Ammon's horn (tissue), 1 donor: ENCODE measurements at regions not wholly inside any gene's neighbourhood (a gene's known extent, or its start where the extent isn't known, plus 50 kb on each side); places are given as distances from the start of the nearest gene placed in this dataset.

Source experiments
- DNase-seq: peaks from one replicate; pipeline ENCODE4 v3.0.0-alpha.2; 2016; ENCODE audit warnings: low spot score

DNA sequence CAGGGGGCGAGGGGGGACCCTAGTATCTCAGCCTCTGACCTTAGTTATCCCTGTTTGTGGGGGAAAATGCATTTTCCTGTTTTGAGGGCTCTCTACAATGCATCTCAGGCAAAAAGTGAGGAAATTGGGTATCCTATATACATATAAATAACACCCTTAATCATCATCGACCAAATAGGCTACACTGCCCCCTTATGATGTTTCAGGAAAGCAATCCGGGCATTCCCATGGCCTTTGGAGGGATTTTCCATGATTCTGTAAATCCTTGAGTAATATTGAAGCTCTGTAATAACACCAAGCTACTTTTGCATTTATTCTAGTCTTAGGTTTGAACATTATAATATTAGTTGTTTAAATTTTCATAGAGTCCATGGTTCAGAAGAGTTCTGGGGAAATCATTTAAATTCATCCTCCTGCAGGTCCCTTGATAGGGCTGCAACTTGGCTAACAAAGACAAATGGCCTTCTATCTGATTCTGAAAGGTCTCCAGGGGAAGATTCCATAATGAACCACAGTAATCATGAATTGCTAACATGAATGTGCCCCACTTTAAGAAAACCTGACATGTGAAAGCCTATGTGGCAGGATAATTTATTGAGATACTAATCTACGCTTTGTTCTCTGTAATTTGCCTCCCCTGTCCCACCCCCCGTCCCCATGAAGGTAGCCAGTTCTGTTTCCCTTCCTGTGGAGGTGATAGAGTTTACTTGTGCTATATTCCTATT, 91.5 kb upstream of the SCOC start:
- DNase-seq, result no peak

DNA sequence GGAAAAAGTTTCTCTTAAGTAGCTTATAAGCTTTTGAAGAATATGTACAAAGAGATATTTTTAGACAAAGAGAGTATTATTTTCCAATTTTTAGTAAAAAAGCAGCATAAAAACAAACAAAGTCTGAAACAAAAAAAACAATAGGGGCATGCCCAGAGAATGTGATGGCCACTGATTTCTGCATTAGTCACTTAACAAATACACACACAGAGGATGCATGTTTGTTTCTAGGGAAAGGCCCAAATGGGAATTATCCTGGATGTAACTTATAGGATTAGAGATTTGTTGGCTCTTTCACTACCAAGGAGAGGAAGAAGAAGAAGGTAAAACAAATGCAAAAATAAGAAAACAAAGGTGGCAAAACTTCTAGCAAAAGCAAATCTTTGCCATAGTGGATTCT, 95.9 kb upstream of the SCOC start:
- no peak for DNase-seq

DNA sequence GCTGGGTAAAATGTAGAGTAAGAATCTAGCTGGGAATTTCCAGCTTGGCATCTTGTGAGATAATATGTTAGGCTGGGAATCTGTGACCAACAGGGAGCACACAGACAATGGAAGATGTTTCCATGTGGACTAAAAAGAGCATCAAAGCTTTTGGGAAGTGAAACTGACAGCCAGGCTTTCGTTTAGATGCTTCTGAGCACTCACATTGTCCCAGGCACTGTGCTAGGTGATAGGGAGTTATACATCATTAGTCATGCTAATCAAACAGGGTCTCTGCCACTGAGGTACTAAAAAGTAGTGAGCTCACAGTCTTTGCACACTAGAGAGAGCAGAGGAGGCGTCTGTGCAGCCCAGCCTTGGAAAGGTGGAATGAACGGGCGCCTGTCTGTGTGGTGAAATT, 101.9 kb upstream of the SCOC start:
- DNase-seq, result no peak

DNA sequence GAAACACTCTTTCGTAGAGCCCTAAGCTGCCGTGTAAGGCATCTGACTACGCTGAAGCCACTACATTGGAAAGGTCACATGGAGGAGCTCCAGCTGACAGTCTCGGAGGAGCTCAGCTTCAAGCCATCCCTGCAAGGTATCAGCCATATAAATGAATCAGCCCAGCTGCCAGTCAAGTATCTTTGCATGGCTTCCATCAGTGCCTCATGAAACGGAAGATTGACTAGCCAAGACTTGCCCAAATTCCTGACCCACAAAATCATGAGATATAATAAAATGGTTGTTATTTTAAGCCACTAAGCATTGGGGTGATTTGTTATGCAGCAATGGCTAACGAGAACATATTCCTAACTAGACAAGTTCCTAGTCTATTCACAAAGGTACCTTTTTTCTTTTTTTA, 104.1 kb upstream of the SCOC start:
- DNase-seq, result no peak

DNA sequence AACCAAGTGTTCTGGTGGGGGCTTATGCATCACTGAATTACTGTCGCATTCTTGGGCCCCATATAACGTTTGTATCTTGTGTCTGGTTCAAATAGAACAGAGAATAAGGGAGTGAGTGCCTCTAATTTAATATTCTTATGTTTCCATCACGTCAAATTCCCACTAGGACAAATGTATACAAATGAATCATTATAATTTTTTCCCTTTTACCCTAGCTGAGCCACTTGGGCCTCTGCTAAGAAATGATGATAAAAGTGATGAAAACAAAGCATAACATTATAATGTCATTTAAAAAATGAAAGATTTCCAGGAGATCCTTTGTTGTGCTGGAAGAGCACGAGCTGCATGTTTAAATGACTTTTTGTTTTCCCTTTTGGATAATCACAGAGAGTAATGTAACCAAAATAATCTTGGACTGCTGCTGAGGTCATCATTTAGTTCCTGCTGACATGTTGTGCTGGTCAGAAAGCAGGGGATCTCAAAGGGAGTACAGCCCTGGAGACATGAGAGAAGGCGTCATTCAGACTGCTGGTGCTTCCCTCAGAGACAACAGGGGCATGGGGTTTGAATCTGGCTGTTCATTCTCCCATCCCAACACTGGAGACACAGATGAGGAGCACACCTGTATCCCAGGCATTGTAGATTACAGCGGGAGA, 105.1 kb upstream of the SCOC start:
- DNase-seq, result no peak

DNA sequence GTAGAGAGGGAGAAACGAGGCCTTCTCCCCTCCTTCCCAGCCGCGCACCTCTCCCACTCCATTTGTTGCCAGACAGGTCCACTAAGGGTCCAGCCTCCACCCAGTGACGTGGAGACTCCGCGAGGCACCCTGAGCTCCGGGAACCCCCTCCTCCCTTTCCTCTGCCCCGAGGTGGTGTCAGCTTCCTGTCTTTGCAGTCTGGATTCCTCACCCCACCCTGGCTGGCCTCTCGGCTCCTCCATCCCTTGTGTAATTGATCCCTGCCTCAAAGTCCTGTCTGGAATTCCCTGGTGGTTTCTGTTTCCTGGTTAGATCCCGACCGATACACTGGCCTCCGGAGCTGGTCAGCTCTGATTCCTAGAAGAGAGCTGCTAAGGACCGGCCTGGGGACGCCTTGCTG, 105.9 kb upstream of the SCOC start:
- no peak for DNase-seq

DNA sequence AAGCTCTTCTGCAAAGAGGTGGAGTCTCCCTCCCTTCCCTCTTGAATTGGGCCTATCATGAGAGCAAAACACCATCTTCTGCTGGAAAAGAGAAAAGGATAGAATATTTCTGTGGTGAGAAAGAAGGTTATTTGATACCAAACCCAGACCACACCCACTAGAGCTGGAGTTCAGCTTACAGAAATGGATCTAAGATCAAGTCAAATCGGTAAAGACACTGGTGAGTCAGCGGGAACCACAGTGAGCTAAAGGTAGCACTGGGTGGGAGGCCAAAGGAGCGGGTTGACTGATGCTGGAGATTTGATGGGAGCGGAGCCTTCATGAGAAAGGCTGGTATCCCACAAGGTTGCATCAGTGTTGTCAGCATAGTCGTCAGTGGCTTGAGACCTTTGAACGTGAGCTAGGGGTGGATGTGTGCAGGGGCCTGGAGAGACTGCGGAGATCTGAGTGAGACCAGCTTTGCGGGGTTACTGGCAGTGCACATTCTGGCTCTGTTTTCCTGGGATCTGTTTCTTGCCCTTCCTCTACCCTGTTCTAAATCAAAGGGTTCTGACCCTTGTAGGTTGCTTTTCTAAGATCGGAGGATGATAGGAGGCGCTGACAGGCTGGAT, 106.4 kb upstream of the SCOC start:
- DNase-seq, result no peak

DNA sequence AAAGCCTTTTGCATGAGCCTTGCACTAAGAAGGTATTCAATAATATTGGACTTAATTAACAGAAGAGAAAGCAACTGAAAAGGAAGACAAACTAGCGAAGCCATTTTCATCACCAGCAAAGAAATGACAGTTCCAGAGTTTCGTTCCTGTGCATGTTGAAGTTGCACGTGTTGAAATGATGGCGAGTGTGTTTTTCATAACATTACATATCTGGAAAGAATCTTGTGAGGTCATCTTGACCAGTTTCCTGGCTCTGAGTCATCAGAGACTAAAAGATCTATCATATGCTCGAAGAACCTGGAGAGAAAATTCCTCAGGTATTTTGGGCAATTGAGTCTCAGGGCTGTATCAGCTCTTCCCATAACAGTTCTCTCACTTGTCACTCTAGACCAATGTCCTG, 106.2 kb upstream of the MAML3 start:
- no peak for DNase-seq

DNA sequence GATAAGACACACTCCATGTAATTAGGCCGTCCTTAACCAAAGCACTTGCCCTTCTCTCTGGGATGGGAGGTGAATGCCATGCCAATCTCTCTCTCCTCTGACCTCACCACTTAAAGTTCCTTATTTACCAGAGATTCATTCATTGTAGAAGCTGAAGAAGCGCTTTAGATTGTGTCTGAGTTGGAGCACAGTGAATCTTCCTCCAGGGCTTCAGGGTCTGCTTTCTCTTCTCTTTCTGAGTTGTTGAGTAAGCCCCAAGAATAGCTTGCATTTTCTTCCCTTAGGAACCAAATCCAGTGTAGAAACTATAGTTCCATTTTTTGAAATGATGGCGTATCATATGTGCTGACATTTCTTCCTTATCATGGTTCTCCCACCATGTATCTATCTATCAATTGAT, 104.5 kb upstream of the MAML3 start:
- DNase-seq, result no peak

DNA sequence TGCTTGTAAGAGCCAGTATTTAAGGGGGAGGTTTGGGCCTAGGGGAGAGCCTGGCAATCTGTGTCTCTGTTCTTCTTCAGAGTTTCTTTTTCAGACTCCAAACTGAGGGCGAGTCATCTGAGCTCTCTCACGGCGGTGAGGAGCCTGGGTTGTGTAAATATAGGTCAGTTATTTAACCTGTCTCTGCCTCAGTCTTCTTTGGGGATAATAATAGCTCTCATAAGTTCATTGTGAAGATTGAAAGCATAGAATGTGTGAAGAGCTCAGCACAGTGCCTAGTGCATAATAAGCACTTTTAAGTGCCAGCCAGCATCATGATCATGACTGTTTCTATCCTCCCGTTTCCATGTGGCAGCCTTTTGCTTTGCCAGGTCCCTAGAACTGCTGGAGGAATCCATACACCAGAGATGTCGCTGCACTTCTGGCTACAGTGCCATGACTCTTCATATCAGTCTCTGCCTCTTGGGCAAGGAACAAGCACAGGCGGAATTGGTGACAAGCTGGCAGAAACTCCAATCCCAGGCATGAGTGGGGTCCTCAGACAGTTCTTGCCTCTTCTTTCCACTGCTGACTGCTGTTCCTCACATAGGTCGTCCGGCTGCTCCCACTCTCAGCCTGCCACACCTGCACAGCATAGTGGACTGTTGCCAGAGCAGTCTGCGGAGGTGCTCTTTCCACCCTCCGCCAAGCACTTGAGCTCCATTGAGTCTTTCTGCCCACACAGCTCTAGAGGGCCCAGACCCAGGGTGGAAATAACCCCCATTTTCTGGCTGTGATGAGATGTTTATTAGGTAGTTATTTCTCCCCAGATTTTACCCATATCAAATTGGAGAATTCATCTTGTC, 103.7 kb upstream of the MAML3 start:
- peak; percentile 47 for DNase-seq

DNA sequence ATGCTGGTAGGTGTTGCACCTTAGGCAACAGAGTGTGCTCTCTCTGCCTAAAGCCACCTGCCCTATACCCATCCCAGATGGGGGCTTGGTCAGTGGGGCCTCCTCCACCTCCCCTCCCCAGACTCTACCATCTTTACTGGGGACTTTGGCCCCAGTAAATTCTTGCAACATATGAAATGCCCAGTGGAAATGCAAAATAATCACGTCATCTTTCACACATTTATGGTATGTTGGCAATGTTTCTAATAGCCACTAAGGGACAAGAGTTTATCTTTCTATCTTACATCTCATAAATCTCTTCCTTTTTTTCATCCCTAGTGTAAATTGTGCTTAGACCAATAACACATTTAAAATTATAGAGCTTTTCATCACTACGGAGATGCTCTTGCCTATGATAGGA, 103.0 kb upstream of the MAML3 start:
- no peak for DNase-seq

DNA sequence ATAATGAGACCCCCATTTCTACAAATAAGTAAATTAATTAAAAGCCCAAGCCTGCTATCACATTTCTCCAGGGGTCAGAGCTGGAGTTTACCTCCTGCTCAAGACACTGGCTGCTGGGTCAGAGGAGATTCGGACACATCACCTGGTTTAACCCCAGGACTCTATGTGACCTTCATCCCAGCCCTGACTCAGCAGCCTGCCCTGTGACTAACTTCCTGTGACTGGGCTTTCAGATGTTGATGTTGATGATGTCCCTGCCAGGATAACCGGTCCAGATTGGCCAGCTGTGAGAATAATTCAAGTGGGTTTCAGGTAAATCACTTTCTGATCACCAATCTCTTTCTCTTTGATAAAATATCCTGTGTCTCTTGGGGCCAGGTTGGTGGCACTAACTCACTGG, 102.4 kb upstream of the MAML3 start:
- DNase-seq, result no peak

DNA sequence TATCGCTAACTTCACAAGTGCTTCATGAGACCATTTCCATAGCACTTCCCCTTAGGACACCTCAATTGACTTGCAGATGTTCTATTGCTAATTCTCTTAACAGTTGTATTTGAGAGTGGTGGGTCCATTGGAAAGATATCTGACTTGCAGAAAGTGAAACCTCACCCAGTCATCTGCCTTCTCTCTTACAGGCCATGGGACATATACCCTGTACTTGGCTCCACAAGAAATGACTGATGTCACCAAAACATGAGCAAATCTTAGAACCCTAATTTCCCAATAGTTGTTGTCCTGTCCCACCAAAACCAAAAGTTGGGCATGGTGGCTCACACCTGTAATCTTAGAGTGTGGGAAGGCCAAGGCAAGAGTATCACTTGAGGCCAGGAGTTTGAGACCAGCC, 101.9 kb upstream of the MAML3 start:
- no peak for DNase-seq

DNA sequence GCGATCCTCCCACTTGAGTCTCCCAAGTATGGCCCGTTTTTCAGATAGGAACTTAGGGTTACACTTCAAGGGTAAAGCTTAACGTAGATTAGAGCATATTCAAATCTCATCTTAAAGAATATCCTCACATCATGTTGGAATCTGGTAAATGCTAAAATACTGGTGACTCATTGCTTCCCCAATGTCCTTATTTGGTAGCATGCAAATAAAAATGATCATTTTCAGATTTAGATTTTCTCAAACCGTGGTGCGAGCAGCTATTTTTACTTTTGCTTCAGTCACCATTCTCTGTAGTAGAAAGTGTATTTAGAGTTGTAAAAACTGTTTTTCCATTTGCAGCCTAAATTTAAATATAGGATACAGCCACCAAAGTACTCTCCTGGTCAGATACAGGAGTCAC, 101.5 kb upstream of the MAML3 start:
- no peak for DNase-seq

DNA sequence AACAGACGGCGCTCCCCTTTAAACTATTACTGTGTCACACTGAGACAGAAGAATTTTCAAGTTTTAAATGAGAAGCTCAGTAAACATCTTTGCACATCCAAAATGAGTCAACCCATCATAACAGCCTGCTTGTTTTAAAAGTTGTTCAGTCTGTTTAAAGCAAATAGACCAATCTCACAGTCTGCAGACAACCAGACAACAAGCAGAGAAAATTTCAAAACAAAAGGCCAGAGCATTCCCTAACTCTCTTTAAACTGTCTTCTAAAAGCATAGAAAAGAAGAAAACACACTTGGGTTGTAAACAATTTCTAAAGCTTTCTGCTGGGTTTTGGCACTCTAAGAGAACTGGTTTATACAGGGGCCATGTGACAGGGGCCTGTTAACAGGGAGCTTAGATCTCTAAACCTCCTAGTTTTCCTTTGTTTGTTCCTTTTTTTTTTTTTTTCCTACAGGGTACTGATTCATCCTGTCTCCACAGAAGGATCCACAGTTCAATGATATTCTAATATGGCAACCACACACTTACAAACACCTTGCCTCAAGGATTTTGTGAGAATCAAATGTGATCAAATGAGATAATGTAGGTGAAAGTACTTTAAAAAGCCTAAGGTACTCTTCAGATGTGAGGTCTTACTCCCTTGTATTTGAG, 100.8 kb upstream of the MAML3 start:
- no peak for DNase-seq

DNA sequence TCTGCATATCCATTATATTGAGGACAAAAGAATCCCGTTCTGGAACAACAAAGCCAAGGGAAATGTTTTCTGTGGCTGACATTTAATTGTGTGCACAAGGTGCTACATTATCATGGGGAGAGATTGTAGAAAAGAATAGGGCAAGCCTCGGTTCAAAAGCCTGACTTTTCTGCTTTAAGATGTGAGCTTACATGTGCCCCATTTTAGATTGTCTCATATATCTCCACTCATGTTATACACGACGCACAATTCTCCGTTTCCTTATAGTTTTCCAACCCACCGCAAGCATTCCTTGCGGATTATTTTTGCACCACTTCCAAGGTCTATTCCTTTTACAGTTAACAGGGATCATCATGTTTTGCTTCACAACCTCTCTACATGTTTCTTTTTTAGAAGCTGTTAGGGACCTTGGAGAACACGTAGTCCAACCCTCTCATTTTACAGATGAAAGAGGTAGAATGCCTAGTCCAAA, 99.6 kb upstream of the MAML3 start:
- no peak for DNase-seq

DNA sequence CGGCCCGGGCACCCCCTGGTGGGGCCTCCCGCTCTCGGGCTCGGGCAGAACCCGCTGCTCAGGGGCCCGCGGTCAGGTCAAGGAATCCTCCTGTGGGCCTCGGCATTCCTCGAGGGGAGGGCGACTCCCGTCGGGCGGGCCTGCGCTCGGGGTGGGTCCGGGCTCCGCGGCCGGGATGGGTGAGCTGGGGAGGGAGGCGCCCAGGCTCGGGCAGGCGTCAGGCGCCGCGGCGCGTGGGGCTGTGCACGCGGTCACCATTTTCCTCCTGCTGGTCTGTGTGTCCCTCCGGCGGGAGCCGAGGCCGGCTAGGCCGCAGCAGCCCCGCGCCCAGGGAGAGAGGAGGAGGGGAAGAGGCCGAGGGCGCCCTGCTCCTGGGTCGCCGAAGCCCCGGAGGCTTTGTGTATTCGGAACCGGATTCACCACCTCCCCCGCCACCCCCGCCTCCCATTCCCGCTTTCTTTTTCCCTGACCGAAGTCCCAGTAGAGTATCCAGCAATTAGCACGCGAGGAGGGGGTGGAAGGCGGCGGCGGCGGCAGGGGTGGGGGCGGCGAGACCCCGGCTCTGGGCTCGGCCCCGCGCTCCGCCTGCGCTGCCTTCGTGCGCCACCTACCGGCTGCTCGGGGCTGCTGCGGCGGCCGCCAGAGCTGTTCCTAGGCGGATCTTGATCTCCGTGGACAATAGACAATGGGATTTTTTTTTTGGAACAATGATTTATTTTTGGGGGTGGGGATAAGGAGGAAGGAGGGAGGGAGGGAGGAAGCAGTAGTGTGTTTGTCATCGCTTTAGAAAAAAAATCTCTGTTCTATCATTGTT, 99.0 kb upstream of the MAML3 start:
- peak; percentile 86 for DNase-seq

DNA sequence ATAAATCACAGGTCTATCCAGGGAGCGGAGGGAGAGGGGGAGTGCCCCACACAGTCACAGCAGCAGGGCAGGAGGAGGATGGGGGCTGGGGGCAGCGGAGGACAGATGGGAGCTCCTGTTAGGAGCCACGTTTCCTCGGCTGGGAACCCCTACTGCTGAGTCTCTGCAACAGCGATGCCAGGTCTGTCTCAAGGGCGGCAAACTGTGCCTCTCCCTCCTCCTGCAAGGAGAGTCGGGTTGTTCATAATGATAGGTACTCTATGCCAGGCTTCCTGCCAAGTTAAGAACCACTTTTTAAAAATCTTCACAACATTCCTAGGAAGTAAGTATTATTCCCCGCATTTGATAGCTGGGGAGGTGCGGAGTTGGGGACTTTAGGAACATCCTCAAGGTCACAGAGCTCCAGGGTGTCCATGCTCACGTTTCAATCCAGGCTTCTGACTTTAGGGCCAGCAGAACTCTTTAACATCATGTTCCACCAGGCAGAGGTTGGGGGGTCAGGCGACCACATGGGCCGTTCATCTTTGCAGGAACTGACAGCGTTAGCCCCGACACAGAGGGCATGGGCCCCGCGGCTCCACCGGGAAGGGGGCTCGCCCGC, 98.3 kb upstream of the MAML3 start:
- DNase-seq, result no peak

DNA sequence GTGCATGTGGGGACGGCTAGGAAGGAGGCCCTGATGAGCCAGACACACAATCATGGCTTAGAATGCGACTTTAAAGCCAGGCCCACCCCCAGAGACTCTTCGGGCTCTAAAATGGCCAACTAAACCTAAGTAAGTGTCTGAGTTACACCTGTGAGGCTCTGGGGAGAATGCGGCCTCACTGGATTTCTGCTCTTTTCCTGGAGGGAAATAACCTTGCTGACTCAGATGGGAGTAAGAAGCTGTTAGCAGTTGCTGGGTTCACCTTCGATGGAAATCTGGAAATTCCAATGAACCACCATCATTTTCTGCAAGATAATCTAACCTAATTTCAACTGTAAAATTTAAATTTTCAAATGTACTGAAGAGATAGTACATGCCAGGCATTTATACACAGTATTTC, 97.6 kb upstream of the MAML3 start:
- DNase-seq, result no peak

DNA sequence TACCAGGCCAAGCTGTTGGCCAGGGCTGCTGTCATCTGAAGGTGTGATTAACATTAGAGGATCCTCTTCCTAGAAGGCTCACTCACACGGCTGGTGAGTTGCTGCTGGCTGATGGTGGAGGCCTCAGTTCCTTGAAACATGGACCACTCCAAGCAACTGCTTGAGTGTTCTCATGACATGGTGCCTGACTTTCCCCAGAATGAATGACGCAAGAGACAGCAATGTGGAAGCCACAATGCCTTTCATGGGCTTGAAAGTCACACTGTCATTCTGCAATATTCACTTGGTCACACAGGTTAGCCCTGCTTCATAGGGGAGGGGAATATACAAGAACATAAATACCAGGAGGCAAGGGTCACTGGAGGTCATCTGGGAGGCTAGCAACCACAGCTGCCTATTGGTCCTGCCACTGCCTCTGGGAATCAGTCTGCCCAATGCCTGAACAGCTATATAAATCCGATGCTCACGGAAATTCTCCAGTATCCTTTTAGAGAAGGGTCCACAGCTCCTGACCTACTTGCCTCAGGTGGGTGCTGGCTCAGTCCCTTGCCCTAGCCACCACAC, 97.1 kb upstream of the MAML3 start:
- DNase-seq, result no peak
